Stimulated activated CD4-positive, alpha-beta T cell treated with anti-CD3 and anti-CD28 coated beads, Interleukin-1b, Interleukin-23, amount 100 ng/mL, for 48 hours (primary cell): ENCODE measurements at regions not wholly inside any gene's neighbourhood (a gene's known extent, or its start where the extent isn't known, plus 50 kb on each side); places are given as distances from the start of the nearest gene placed in this dataset.
A peak's percentile ranks its signal among the peaks of the same experiment; 100 is the strongest.

Source experiments
- DNase-seq: peaks from one replicate; pipeline ENCODE4 v3.0.0-alpha.2; 2020

DNA sequence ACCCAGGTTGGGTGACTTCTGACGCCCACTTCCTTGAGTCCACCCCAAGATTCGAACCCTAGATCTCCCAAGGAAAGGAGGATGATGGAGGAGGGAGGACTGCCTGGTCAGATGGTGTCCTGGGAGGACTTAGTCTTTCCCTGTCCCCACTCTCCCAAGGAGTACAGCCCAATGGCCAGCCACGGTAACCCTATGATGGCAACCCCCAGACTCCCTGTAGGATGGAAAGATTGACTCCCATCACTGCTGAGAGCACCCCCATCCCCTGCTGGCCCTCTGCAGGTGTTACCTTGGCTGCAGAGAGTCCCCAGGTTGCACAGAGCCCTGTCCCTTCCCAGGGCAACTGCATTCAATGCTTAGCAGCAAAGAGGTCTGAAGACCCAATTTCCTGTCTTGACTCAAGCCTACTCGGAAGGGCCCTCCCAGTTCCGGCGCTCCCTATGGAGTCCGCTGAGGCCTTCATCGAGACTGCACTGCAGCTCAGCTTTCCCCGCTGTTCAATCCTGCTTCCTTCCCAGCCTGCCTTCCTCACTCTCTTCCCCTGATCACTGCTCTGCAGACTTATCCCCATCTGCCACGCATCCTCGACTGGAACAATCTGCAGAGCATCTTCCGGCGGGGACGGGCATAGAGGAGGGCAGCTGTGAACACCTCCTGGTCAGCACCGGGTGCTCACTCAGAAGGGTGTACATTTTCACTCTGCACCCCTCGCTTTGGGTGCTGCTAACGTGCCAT is 50.8 kb upstream of the OCM2 start:
- DNase-seq: no peak

DNA sequence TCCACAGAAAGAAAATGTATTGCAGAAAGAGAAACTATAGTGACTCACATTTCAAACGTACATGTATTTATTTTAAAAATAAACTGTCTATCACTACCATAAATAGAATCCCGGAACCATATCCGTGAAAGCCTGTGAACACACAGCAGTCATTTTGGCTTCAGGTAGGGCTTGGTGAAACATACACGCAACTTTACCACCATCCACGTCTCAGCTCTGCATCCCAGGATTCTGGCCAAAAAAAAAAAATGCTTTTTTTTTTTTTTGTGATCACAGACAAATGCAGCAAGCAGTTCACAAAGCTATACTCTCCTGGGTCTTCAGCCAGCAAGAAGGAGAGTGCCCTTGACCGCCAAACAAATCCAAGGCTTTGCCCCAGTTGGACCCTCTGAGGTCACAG is 56.8 kb upstream of the OCM2 start:
- no peak for DNase-seq

DNA sequence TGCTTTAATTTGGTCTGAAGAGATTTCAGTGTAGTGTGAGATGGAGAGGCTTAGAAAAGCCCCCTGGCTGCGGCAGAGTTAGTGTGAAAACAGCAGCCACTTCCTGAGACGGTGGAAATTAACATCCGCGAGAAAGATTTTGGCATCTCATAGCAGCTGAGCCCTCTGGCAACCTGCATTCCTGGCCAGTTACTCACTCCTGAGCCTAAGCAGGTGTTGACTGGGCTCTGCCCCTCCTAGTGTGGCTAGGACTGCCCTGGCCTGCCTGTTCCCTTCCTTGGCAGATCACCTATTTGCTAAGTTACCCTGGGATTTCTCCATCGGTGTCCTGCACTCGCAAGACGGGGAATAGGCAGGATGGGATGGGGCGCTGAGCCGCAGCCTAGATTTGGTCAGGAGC is 57.6 kb upstream of the LMTK2 start:
- DNase-seq: no peak

DNA sequence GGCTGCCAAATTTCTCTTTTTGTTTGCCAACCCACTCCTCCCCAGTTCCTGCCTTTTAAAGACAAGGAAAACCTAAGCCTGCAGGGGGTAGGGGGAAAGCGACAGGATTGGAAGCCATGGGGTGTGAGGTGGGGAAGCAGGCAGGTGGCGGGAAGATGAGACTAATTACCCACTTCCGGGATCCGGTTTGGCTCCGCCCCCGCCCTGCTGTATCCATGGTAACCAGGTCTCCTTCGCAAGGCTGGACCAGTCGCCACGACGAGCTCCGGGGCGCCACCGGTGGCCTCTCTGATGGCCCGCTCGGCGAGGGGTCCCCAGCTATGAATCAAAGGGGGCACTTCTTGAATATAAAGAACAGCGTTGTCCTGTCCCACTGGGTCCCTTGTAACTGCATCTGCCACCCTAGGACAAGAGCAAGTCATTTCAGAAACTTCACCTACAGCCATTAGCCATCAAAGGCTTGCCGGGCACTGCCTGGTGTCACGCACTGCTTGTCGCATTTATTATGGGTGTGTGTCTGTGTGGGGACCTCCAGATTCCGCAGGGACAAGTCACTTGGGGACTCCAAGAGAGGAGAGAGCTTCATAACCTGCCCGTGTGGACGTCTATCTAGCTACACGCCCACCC is 55.4 kb upstream of the LMTK2 start:
- peak; percentile 70 for DNase-seq

DNA sequence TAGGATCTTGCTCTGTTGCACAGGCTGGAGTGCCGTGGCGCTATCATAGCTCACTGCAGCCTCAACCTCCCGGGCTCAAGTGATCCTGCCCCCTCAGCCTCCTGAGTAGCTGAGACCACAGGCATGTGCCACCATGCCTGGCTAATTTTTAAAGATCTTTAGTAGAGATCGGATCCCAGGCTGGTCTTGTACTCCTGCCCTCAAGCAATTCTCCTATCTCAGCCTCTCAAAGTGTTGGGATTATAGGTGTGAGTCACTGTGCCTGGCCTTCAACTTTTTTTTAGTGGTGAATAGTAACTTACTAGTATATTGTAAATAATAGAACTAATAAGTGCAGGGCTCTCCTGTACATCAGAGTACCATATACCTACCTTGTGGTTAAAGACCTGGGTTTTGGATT is 52.1 kb upstream of the LMTK2 start:
- DNase-seq: no peak

DNA sequence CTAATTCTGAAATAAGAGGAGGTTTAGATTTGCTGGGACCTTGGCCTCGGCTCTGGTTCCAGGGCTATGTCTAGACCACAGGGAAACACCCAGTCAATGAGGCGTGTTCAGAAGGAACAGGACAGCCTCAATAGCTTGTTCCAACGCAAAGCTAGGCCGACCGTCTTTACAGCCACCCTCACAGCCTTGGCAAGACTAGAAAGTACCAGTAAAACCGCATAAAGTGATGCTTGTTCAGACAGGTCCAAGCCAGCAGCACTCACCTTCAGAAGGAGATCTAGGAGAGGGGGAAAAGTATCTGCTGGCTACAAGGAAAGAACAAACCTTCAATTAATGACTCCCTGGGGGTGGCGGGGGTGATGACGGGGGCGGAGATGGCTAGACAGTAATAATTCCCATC is 50.1 kb upstream of the LMTK2 start:
- DNase-seq: no peak
